HG03060 (cell line): ENCODE measurements at regions not wholly inside any gene's neighbourhood (a gene's known extent, or its start where the extent isn't known, plus 50 kb on each side); places are given as distances from the start of the nearest gene placed in this dataset.

ENCODE experiments used
- ATAC-seq: cut with Tn5 transposase; IDR thresholded peaks from one replicate; pipeline ENCODE4 v1.9.1; 2021; ENCODE audit warnings: low read depth, moderate number of reproducible peaks; ENCODE audit not compliant: unreplicated experiment

DNA sequence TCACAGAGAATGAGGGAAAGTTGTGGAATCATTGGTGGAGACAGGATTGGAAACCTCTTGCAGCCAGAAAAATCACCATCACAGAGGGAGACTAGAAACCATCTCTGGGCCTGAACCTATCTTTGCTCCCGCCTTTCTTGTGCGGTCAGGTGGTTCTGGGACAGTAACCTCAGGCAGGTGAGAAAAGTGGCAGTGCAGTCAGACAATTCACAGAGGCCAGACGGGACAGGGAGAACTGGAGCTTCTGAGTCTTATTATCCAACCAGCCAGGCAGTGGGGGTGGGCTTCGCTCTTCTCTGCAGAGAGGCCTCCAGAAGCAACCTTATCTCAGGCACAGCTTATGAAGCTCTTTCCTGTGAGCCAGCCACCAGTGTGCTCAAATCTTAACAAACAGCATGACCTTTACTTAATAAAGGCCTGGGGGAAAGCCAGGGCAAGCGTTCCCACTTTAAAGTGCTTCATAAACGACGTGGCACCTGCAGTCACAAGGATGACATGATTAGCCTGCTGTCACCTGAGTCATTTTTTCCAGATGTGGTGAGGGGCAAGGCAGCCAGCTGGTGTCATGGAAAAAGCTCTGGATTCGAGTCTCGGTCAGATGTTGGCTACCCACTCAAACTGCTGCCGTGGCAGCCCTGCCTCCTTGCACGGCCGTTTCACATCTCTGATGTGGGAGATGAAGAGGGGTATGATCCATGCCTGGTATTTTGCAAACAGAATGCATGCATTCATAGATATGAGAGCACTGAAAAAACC lies 109.7 kb downstream of the B3GNT2 start:
- no peak for ATAC-seq

DNA sequence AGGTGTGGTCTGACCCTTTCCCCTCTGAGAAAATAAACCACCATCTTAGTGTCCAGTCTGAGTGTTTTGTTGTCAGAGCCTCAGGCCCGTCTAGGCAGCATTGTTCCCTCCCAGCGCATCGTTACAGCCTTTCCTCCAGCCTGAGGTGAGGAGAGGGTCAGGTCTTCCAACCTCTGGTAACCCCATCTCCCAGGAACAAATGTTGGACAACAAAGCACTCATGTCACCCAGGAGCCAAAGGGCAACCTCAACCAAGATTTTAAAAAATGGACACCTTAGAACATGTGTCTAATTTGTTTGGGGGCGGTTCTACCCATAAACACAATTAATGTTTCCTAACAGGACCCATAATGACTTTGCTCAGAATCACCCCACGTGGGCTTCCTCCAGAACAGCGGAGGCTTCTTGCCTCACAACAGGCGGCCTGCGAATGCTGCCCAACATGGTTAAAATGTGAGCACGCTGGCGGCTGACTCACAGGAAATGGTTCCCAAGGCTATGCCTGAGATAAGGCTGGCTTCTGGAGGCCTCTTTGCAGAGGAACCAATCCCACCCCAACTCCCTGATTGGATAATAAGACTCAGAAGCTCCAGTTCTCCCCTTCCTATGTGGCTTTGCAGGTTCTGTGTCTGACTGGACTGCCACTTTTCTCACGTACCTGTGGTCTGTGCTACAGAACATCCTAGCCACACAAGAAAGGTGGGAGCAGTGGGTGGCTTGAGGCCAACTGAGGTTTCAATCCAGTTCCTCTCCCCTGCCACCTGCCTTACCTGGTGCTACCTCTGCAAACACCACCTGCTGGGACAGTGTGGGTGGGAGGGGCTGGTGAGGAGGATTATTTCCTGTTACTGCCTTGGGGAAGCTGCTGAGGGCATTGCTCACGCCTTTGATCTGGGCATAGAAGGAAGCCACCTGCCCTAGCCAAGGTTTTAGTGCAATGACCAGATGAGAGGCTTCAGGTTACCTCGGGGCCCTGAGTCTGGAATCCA lies 108.8 kb downstream of the B3GNT2 start:
- ATAC-seq: no peak

DNA sequence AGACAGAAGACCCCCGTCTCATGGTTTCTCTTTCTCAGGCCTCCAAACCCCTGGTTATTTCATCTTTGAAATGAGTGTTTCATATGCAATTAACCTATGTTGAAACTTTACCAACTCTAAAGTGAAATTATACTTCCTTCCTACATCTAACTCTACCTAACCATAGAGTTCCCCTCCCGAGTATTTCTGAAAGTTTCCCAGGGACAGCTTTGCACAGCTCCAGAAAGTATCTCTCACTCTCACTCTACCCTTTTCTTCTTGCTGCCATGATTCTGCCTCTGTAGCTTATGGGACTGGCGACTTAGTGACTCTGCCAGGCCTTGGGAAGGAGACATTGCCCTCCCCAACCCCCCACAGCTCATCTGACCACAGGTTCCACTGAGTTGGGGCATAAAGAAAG lies 107.9 kb downstream of the B3GNT2 start:
- ATAC-seq: no peak

DNA sequence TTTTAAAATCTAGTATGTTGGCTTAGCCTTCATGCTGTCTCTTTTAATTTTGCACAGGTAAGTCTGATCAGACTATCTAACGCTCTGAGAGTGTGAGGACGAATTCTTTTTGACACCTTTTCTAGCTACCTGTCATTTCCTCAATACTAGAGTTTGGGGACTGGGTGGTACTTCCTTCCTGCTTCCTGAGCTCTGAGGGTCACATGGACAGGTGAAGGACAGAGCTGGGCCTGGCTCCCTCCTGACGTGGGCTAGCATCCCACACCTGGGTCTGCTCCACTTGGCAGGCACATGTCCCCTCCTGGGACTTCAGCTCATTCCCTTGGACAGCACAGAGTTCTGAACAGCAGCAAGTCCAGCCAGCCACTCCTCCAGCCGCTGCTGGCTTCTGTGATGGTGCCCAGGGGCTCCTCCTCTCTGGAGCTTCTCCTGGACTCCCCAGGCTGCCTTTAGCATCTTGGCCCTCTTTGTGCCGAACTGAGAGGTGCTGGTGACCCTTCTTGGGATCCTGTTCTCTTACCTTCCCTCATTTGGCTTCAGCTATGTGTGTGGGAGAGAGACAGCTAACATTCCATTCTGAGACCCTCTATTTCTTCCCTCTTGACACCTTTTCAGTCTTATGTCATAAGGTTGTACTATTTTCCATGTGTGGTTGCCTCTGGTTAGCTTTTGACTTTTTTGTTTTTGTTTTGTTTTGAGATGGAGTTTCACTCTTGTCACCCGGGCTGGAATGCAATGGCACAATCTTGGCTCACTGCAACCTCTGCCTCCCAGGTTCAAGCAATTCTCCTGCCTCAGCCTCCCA lies 106.9 kb downstream of the B3GNT2 start:
- ATAC-seq: no peak

DNA sequence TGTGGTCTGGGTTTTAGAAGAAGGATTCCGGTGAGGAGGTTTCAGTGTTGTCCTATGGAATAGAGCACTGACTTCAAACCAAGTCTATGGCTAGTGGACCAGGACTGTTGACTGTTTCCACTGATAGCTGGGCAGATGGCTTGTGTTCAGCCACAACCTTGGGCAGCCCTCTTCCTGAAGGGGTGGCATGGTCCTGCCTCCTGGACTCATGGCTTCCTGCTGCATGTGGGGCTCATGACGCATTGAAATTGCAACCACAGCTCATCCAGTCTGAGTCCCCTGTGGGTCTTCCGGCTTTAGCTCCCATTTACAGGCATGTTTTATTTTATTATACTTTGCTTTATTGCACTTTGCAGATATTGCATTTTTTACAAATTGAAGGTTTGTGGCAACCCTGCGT lies 105.0 kb downstream of the B3GNT2 start:
- ATAC-seq: no peak

DNA sequence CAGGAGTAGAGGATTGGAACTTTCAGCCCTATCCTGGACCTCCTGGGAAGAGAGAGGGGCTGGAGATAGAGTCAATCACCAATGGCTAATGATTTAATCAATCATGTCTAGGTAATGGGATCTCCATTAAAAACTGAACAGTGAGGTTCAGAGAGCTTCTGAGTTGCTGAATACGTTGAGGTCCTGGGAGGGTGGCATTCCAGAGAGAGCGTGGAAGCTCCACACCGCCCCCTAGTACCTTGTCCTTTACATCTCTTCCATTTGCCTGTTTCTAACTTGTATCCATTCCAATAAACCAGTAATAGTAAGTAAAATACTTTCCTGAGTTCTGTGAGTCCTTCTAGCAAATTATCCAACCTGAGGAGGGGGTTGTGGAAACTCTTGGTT lies 101.7 kb downstream of the B3GNT2 start:
- no peak for ATAC-seq

DNA sequence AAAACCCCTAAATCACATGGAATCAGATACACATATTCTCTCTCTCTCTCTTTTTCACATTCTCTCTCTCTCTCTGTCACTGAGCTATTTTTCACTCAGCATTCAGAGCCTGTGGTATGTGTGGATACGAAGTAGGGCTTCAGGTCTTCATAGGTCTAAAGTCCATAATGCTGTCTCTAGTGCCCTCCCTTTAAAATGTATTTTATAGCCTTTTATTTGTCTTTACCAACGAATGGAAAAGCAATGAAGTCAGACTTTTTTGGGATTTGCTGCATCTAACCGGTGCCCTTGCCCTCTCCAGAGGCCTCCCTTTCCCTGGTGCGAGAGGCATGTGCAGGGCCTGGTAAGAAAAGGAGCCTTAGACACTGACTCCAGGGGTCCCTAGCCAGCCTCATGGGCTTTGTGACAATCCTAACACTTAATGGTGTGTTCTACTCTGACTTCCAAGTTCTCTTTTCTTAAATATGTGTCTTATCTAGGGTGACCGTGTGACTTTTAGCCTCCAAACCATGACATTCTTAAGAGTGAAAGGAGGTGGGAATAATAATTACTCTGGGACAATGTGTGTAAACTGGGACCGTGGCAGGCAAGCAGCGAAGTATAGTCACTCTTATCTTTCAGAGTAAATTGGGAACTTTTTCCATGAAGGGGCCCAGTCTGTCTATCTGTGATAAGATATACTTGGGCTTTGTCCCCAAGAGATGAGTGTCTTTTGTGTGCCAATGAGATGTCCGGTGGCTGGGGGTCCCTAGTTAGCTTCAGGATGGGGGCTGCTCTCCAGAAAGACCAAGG lies 101.1 kb downstream of the B3GNT2 start:
- no peak for ATAC-seq

DNA sequence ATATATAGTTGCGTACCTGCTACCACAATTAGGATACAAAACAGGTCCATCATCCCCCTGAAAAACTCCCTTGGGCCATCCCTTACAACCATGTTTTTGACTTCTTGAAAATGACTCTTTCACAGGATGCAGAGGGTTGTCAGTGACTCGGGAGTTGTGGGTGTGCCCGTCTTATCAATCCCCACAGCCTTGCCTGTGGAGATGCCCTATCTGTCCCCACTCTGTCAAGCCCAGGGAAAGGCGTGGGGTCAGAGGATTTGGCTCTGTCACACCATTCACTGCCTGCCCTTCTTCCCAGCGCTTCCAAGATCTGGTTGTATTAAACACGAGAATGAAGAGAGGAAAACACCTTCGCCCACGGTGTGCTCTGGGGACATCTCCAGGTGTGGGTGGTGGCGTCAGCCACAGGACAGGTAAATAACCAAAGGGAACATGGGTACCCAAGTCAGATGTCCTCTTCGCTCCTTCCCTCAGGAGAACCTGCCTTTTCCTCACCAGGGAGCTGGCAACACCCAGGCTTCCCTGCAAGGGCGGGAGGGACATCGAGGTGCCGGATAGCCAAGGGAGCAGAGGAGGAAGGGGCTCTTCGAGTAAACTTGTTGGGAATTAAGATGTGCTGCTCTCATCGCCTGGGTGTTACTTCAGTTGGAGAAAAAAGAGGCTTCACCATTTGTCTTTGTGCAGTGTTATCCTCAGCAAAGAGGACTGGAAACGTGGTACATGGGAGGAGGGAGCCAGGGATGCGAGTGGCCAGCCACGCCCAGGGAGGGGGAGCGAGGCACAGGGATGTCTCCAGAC lies 100.3 kb downstream of the B3GNT2 start:
- no peak for ATAC-seq

DNA sequence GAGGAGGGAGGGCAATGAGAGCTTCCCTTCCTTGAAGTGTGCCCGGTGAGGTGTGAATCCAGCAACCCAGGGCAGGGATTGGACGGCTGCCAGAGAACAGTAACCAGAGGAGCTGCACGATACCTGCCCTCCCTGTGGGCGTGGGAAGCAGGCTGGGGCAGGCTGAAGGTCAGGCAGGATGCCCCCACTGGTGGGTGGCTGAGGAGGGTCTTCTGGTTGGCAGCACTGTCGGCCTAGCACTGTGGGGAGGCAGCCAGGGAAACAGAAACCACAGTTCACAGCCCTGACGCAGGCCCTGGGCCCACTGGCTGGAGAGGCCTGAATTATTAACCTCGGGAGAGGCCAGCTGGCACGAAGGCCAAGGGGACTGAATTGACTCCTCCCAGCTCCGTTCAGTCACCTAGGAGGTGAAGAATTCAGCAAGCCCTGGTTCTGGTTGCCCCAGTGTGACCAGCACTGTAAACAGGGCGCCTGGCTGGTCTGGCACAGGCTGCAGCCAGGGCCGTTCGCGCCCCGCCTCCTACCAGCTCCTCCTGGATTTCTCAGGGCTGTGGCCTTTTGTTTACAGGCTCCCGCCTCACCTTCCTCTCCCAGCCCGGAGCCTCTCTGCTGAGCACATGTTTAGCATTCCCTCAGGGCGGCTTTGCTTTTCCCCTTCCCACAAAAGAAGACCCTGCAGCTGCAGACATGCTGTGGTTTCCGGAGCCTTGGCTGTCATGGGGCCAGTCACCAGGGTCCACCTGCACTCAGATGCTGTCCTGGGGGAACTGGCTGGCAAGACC lies 97.8 kb downstream of the B3GNT2 start:
- no peak for ATAC-seq

DNA sequence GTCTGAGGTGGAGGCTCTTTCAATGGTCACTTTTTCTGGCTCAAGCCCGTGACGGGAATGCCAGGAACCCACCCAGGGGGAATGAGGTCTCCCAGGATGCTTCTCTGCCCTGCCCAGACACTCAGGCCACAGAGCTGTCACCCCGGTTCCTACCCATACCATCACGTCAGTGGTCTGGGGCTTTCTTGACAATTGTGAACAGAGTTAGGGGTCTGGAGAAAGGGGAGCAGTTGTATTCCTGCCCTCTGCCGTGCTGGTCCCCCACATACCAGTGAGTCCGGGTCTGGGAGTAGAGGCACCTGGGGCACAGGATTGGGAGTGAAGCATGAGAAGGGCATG lies 97.2 kb downstream of the B3GNT2 start:
- no peak for ATAC-seq

DNA sequence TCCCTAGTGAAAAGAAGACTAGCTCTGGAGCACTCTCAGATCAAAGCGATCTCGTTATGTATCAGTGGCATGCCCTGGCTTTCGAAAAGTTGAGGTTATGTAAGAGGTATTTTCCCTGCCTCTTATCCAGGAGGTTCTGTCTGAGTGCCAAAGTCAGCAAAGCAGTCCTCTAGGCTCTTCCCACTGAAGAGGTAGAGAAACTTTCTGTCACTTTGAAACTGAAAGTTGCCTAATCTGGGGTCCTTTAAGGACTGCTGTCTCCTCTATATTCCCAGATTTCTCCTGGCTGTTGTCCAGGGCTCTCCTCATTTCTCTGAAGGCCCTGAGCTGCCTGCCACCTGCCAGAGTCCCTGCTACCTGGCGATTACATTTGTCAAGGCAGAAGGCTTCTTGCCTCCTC lies 96.3 kb downstream of the B3GNT2 start:
- ATAC-seq: no peak

DNA sequence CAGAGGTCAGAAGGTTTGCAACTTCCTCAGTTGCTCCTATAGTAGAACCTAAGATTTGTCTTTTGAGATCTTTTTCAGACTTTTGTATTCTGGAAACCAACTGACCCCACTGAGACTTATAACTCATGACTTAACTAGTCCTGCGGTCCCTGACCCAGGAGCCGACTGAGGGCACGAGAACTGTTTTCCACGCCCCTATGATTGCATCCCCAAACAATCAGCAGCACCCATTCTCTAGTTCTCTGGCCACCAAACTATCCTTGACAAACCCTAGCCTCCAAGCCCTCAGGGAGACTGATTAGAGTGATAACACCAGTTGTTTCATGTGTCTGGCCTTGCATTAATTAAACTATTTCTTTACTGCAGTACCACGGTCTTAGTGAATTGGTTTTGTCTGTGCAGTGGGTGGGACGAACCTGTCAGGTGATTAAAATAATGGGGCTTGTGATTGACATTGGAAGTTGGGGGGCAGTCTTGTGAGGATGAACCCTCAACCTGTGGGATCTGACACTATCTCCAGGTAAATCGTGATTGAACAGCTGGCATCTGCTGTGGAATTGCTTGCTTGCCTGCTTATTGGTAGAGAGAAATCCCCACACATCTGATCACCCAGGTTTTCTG lies 95.7 kb downstream of the B3GNT2 start:
- no peak for ATAC-seq

DNA sequence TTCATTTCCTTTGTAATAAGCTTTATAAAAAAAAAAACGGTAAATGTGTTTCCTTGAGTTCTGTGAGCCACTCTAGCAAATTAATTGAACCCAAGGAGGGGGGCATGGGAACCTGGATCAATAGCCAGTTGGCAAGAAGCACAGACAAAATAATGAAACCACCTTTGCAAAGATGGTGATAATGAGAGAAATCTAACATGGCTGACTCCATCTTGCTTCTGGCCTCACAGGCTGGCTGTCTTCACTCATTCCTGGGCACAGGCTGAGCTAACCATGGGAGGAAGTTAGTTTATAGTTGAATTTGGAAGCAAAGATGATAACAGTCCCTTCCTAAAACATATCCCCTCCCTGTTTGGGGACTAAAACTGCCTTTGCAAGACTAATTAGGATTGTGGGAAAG lies 95.1 kb downstream of the B3GNT2 start:
- ATAC-seq: no peak

DNA sequence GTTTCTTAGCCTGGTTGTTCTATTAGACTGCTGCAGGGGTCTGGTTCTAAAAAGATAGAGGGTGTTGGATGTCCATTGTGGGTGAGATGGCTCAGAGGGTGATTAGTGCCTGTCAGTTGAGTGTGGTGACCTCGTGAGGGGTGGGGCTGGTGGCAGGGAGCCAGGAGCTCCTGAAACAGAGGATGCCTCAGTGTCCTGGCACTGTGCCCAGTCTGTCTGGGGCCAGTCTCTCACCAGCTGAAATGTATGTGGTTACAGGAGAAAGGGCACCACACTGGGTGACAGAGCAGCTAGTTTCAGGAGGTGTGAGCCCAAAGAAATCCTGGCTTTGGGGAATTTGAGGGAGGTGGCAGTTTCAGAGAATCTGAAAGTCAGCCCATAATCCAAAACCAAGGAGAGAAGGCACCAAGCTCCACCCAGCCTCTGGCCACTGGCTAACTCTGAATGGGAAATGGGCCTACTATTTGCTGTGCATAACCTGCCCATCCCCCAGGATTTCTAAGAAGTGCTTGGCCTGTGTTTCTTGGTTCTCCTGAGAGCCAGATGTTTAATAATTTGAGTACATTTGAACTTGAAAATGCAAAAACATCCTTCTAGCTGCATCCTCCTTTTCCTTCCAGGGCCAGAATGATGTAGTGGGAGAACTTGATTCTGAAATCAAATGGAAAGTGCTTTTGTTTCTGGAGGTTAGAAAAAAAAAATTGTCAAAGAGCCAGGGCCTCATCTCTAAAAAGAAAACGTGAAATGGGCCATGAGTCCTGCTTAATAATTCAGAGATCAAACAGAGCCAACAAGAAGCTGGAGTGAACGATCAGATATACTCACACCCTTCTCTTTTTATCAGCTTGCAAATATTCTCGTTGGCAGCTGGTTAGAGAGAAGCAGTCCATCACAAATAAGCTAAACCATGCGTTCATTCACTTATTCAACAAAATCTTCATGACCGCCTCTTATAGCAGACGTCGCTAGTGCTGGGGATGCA lies 92.3 kb downstream of the B3GNT2 start:
- ATAC-seq: peak; percentile 87

DNA sequence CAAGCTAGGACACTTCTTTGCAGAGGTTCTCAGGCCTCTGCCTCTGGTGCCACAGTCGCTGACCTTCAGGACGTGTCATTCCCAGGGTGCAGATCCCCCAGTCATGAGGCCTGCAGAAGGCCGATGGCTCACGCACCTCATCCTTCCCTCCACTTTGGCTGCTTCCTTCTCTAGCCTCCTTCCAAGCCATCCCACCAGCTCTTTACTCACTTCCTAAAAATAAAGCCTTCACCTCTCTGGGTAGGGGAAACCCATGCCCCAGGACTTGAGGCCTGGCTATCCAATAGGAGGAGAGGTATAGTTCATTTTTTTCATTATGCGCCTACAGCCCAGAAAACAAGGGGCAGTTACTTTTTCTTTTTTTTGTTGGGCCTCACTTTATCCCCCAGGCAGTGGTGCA lies 91.4 kb downstream of the B3GNT2 start:
- ATAC-seq: no peak

DNA sequence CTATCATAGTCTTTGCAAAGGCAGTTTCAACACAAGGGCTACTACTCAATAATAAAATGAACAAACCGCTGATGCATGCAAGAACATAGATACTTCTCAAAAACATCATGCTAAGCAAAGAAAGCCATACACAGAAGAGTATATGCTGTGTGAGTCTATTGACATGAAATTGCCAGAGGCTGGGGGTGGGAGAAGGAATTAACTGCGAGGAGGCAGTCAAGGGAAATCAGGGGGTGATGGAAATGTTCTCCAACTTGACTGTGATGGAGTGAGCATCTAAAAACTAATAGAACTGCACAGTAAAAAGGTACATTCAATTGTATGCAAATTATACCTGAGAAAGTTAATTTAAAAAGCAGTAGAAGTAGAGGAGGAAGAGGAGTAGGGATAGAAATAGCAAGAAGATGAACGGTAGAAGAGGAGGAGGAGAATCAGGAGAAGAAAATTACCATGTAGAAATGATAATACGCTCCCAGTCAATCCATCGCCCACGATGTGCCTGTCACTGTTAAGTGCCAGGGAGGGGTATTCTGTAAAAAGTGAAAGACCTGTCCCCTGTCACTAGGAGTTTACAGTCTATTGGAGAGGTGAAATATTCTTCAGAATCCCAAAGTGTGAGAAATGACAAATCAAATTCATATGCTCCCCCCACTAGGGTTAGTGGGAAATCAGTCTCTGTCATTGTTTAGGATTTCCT lies 90.3 kb downstream of the B3GNT2 start:
- no peak for ATAC-seq

DNA sequence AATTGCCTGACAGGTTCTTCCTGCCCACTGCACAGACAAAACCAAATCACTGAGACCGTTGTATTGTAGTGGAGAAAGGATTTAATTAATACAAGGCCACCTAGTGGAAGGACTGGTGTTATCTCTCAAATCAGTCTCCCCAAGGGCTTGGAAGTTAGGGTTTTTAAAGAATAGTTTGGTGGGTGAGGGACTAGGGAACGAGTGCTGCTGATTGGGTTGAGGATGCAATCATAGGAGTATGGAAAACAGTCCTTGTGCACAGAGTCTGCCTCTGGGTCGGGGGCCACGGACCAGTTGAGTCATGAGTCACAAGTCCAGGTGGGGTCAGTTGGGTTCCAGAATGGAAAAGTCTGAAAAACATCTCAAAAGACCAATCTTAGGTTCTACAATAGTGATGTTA lies 89.1 kb downstream of the B3GNT2 start:
- no peak for ATAC-seq
